ENCODE measurements at regions not wholly inside any gene's neighbourhood (a gene's known extent, or its start where the extent isn't known, plus 50 kb on each side); places are given as distances from the start of the nearest gene placed in this dataset.

GRCh38 chr11:129308241-129308865, 67.3 kb upstream of the BARX2 start:
- no peak overlapping the region for H3K4me3 ChIP-seq (replicated peaks in 1 of 3)
- H3K27me3 ChIP-seq, result no peaks in the 10 kb centered on the region
- no peaks in the 10 kb centered on the region for H3K36me3 ChIP-seq
- TF ChIP-seq CTCF (IDR thresholded peaks at IDR 0.05) (no peak), POLR2A (IDR thresholded peaks at IDR 0.05) (no peak)
- 83 to 86% methylated on average over 8 of the region's 8 CpGs for WGBS, 2 donors
- intact Hi-C loops (cut with DNase I), result no loop called here
- H3K27ac ChIP-seq, result no peak overlapping the region
- DNase-seq, result no peak
- H3K4me1 ChIP-seq, result no peaks in the 10 kb centered on the region
- no peaks in the 10 kb centered on the region for H3K9me3 ChIP-seq

DNA sequence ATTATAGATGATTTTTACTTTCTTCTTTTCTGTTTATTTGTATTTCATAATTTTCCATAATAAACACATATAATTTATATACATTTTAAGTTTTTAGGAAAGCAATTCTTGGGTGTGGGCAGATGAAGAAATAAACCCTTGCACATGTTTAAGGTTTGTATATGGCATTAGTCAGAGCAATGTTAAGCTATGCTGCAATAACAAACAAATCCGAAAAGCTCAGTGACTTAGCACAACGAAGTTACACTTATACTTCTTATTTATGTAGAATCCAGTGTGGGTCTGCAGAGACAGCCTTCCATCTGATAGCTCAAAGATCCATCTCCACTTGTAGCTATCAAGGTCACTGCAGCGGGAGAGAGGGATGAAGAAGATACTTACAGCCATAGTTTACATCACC, 68.5 kb upstream of the BARX2 start:
- DNase-seq, result no peak
- Histone ChIP-seq H3K9me3 (no peaks in the 10 kb centered on the region), H3K36me3 (no peaks in the 10 kb centered on the region), H3K27ac (no peak overlapping the region), H3K27me3 (no peaks in the 10 kb centered on the region), H3K4me1 (no peaks in the 10 kb centered on the region), H3K4me3 (replicated peaks in 1 of 3) (no peak overlapping the region)
- TF ChIP-seq CTCF (IDR thresholded peaks at IDR 0.05), result no peak
- TF ChIP-seq POLR2A (IDR thresholded peaks at IDR 0.05), result no peak
- WGBS, 2 donors, result 88 to 90% methylated on average over 3 of the region's 3 CpGs
- intact Hi-C loops (cut with DNase I), result no loop called here

GRCh38 chr11:129302386-129303101, 73.1 kb upstream of the BARX2 start:
- intact Hi-C loops (cut with DNase I), result no loop called here

GRCh38 chr11:129300099-129300498, 75.5 kb upstream of the BARX2 start:
- no peaks in the 10 kb centered on the region for H3K9me3 ChIP-seq
- H3K27me3 ChIP-seq, result no peaks in the 10 kb centered on the region
- no peak overlapping the region for H3K4me3 ChIP-seq (replicated peaks in 1 of 3)
- no peak overlapping the region for H3K27ac ChIP-seq
- WGBS, 2 donors, result 78 to 88% methylated on average over 3 of the region's 3 CpGs
- intact Hi-C loops (cut with DNase I), result no loop called here
- TF ChIP-seq CTCF (IDR thresholded peaks at IDR 0.05) (no peak), POLR2A (IDR thresholded peaks at IDR 0.05) (no peak)
- DNase-seq, result no peak
- no peaks in the 10 kb centered on the region for H3K4me1 ChIP-seq
- no peaks in the 10 kb centered on the region for H3K36me3 ChIP-seq

More at GRCh38 chr11:129302386-129303101, 73.1 kb upstream of the BARX2 start:
- Histone ChIP-seq H3K36me3 (no peaks in the 10 kb centered on the region), H3K27me3 (no peaks in the 10 kb centered on the region), H3K4me1 (no peaks in the 10 kb centered on the region), H3K27ac (no peak overlapping the region), H3K4me3 (replicated peaks in 1 of 3) (no peak overlapping the region), H3K9me3 (no peaks in the 10 kb centered on the region)
- 83 to 91% methylated on average over 6 of the region's 6 CpGs for whole genome bisulfite sequencing, 2 donors
- TF ChIP-seq POLR2A (IDR thresholded peaks at IDR 0.05), result no peak
- TF ChIP-seq CTCF (IDR thresholded peaks at IDR 0.05), result no peak
- no peak for DNase-seq

- 73 to 88% methylated on average over 2 of the region's 2 CpGs for whole genome bisulfite sequencing, 2 donors
- no peak overlapping the region for H3K27ac ChIP-seq
- TF ChIP-seq CTCF (IDR thresholded peaks at IDR 0.05) (no peak), POLR2A (IDR thresholded peaks at IDR 0.05) (no peak)
- H3K36me3 ChIP-seq, result no peaks in the 10 kb centered on the region
- no peaks in the 10 kb centered on the region for H3K9me3 ChIP-seq
- H3K27me3 ChIP-seq, result no peaks in the 10 kb centered on the region
- no peak for DNase-seq
- no peak overlapping the region for H3K4me3 ChIP-seq (replicated peaks in 1 of 3)
- no peaks in the 10 kb centered on the region for H3K4me1 ChIP-seq
- intact Hi-C loops (cut with DNase I), result no loop called here
These were observed 76.7 kb upstream of the BARX2 start for GRCh38 chr11:129298988-129299387.

Measured in thyroid gland (tissue), 4 donors.